Peyer's patch (tissue), 4 donors: ENCODE measurements at regions not wholly inside any gene's neighbourhood (a gene's known extent, or its start where the extent isn't known, plus 50 kb on each side); places are given as distances from the start of the nearest gene placed in this dataset.

Source experiments
- DNase-seq, 3 donors: peaks; one replicate each; pipeline ENCODE4 v3.0.0-alpha.2; 2017 to 2019
- H3K27ac ChIP-seq, 4 donors: fragments of 200-600 bp; sonication (generic); one replicate each; pipeline ENCODE4 v1.5.1; 2016 to 2019
- H3K27me3 ChIP-seq, 2 donors: fragments of 200-600 bp; sonication (generic); one replicate each; pipeline ENCODE4 v1.5.1; 2019
- H3K36me3 ChIP-seq, 3 donors: fragments of 200-600 bp; sonication (generic); one replicate each; pipeline ENCODE4 v1.5.1; 2016 to 2019
- H3K4me1 ChIP-seq, 4 donors: fragments of 200-600 bp; sonication (generic); one replicate each; pipeline ENCODE4 v1.5.1; 2016 to 2019
- H3K4me3 ChIP-seq, 4 donors: fragments of 200-600 bp; sonication (generic); 1 replicate in 3 of 4; 2 replicates in 1 of 4; pipeline ENCODE4 v1.5.1; 2016 to 2019; ENCODE audit warnings: mild to moderate bottlenecking in 1 of 4
- H3K9me3 ChIP-seq, 4 donors: fragments of 200-600 bp; sonication (generic); one replicate each; pipeline ENCODE4 v1.5.1; 2016 to 2019; ENCODE audit warnings: mild to moderate bottlenecking in 1 of 4
- CTCF ChIP-seq, 6 experiments: fragments of 450-650 bp in 4 of 6; fragments of 200-600 bp in 2 of 6; sonication (generic) in 1 of 6; IDR thresholded peaks; one replicate each; pipeline ENCODE4 v1.5.1; 2017 to 2019; ENCODE audit warnings: antibody characterized with exemption in 6 of 6, mild to moderate bottlenecking in 3 of 6, moderate library complexity in 1 of 6
- POLR2A ChIP-seq, 2 donors: fragments of 450-650 bp; IDR thresholded peaks; one replicate each; pipeline ENCODE4 v1.5.1; 2017; ENCODE audit warnings: antibody characterized with exemption in 2 of 2, mild to moderate bottlenecking in 2 of 2, moderate library complexity in 2 of 2

GRCh38 chr15:66951531-66952320 lies 113.7 kb upstream of the SMAD3 start:
- H3K4me1 ChIP-seq: no peaks in the 10 kb centered on the region
- TF ChIP-seq CTCF (IDR thresholded peaks at IDR 0.05): no peak
- TF ChIP-seq POLR2A (IDR thresholded peaks at IDR 0.05): no peak
- DNase-seq: no peak
- H3K4me3 ChIP-seq: no peak overlapping the region
- H3K27ac ChIP-seq: no peak overlapping the region
- H3K36me3 ChIP-seq: no peaks in the 10 kb centered on the region
- H3K9me3 ChIP-seq: no peaks in the 10 kb centered on the region
- H3K27me3 ChIP-seq: no peaks in the 10 kb centered on the region

- Histone ChIP-seq H3K36me3 (no peaks in the 10 kb centered on the region), H3K27ac (no peak overlapping the region), H3K9me3 (no peaks in the 10 kb centered on the region), H3K4me1 (no peaks in the 10 kb centered on the region), H3K4me3 (no peak overlapping the region), H3K27me3 (no peaks in the 10 kb centered on the region)
- no peak for DNase-seq
- TF ChIP-seq POLR2A (IDR thresholded peaks at IDR 0.05) (no peak), CTCF (IDR thresholded peaks at IDR 0.05) (no peak)
These were observed 112.5 kb upstream of the SMAD3 start for GRCh38 chr15:66952756-66953522.

DNA sequence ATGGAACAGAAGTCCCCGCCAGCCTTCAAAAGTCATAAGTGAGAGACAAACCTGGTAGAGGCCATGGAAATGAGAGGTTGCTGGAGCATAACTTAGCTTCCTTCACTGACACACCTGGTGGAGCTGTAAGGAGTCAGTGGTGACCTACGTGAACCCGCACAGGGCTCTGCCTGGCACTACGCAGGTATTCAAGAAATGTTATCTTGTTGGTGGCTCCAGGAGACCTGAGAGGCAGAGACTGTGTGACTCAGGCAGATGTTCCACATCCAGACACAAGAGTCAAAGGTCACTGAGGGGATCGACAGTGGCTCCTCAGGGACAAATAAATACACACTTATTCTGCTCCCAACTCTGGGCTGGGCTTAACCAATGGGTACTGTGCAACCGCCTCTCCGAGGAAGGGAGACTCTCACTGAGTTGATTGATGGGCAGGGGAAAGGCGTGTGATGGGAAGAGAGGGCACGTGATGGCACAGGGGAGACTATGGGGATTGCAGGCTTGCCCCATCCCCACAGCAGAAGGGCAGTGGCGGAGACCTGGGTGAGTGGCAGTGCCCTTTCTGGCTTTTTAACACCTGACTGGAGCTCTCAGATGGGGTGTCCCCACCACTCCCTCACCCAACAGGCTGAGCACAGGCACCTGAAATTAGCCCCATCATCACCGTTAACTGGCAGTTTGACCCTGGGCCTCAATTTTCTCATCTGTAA lies 111.7 kb upstream of the SMAD3 start:
- Histone ChIP-seq H3K9me3 (no peaks in the 10 kb centered on the region), H3K4me3 (no peak overlapping the region), H3K36me3 (no peaks in the 10 kb centered on the region), H3K4me1 (no peaks in the 10 kb centered on the region), H3K27ac (no peak overlapping the region), H3K27me3 (no peaks in the 10 kb centered on the region)
- DNase-seq: no peak
- TF ChIP-seq CTCF (IDR thresholded peaks at IDR 0.05) (no peak), POLR2A (IDR thresholded peaks at IDR 0.05) (no peak)

GRCh38 chr15:66954601-66955000 lies 110.8 kb upstream of the SMAD3 start:
- Histone ChIP-seq H3K27ac (no peak overlapping the region), H3K9me3 (no peaks in the 10 kb centered on the region), H3K36me3 (no peaks in the 10 kb centered on the region), H3K4me1 (no peaks in the 10 kb centered on the region), H3K4me3 (no peak overlapping the region), H3K27me3 (no peaks in the 10 kb centered on the region)
- no peak for DNase-seq
- TF ChIP-seq CTCF (IDR thresholded peaks at IDR 0.05): no peak
- no peak for TF ChIP-seq POLR2A (IDR thresholded peaks at IDR 0.05)

- TF ChIP-seq POLR2A (IDR thresholded peaks at IDR 0.05) (no peak), CTCF (IDR thresholded peaks at IDR 0.05) (no peak)
- Histone ChIP-seq H3K9me3 (no peaks in the 10 kb centered on the region), H3K36me3 (no peaks in the 10 kb centered on the region), H3K27me3 (no peaks in the 10 kb centered on the region), H3K27ac (no peak overlapping the region), H3K4me1 (no peaks in the 10 kb centered on the region), H3K4me3 (no peak overlapping the region)
- DNase-seq: no peak
These were observed 110.3 kb upstream of the SMAD3 start for GRCh38 chr15:66955001-66955516.
